ENCODE measurements at regions not wholly inside any gene's neighbourhood (a gene's known extent, or its start where the extent isn't known, plus 50 kb on each side); places are given as distances from the start of the nearest gene placed in this dataset.

- Histone ChIP-seq H3K27me3 (ENCODE audit: control insufficient read depth, insufficient read depth, low read length) (no peaks in the 10 kb centered on the region), H3K27ac (ENCODE audit: low read depth, low read length) (no peak overlapping the region), H3K9ac (ENCODE audit: low read depth, low read length) (no peak overlapping the region), H3K4me3 (ENCODE audit: low read depth, low read length) (no peak overlapping the region), H3K9me3 (ENCODE audit: control insufficient read depth, insufficient read depth, low read length) (no peaks in the 10 kb centered on the region), H3K4me1 (ENCODE audit: control insufficient read depth, insufficient read depth, low read length) (no peaks in the 10 kb centered on the region), H3K36me3 (ENCODE audit: control insufficient read depth, insufficient read depth, low read length) (no peaks in the 10 kb centered on the region)
Observed at GRCh38 chr2:238570926-238571325, 144.2 kb downstream of the ASB1 start.

- no peak overlapping the region for H3K9ac ChIP-seq (ENCODE audit: low read depth, low read length)
- H3K4me1 ChIP-seq (ENCODE audit: control insufficient read depth, insufficient read depth, low read length): no peaks in the 10 kb centered on the region
- H3K9me3 ChIP-seq (ENCODE audit: control insufficient read depth, insufficient read depth, low read length): no peaks in the 10 kb centered on the region
- H3K36me3 ChIP-seq (ENCODE audit: control insufficient read depth, insufficient read depth, low read length): no peaks in the 10 kb centered on the region
- H3K27ac ChIP-seq (ENCODE audit: low read depth, low read length): no peak overlapping the region
- no peaks in the 10 kb centered on the region for H3K27me3 ChIP-seq (ENCODE audit: control insufficient read depth, insufficient read depth, low read length)
- H3K4me3 ChIP-seq (ENCODE audit: low read depth, low read length): no peak overlapping the region
Observed at GRCh38 chr2:238571661-238572372, 145.1 kb downstream of the ASB1 start.

- Histone ChIP-seq H3K9ac (ENCODE audit: low read depth, low read length) (no peak overlapping the region), H3K36me3 (ENCODE audit: control insufficient read depth, insufficient read depth, low read length) (no peaks in the 10 kb centered on the region), H3K9me3 (ENCODE audit: control insufficient read depth, insufficient read depth, low read length) (no peaks in the 10 kb centered on the region), H3K27ac (ENCODE audit: low read depth, low read length) (no peak overlapping the region), H3K4me3 (ENCODE audit: low read depth, low read length) (no peak overlapping the region), H3K27me3 (ENCODE audit: control insufficient read depth, insufficient read depth, low read length) (no peaks in the 10 kb centered on the region), H3K4me1 (ENCODE audit: control insufficient read depth, insufficient read depth, low read length) (no peaks in the 10 kb centered on the region)
Observed at GRCh38 chr2:238573065-238573778, 146.5 kb downstream of the ASB1 start.

GRCh38 chr2:238573916-238574315 is 147.2 kb downstream of the ASB1 start:
- no peaks in the 10 kb centered on the region for H3K36me3 ChIP-seq (ENCODE audit: control insufficient read depth, insufficient read depth, low read length)
- H3K9ac ChIP-seq (ENCODE audit: low read depth, low read length): no peak overlapping the region
- H3K27ac ChIP-seq (ENCODE audit: low read depth, low read length): no peak overlapping the region
- no peaks in the 10 kb centered on the region for H3K27me3 ChIP-seq (ENCODE audit: control insufficient read depth, insufficient read depth, low read length)
- H3K9me3 ChIP-seq (ENCODE audit: control insufficient read depth, insufficient read depth, low read length): no peaks in the 10 kb centered on the region
- H3K4me3 ChIP-seq (ENCODE audit: low read depth, low read length): no peak overlapping the region
- no peaks in the 10 kb centered on the region for H3K4me1 ChIP-seq (ENCODE audit: control insufficient read depth, insufficient read depth, low read length)

- no peaks in the 10 kb centered on the region for H3K36me3 ChIP-seq (ENCODE audit: control insufficient read depth, insufficient read depth, low read length)
- no peaks in the 10 kb centered on the region for H3K27me3 ChIP-seq (ENCODE audit: control insufficient read depth, insufficient read depth, low read length)
- no peaks in the 10 kb centered on the region for H3K4me1 ChIP-seq (ENCODE audit: control insufficient read depth, insufficient read depth, low read length)
- H3K27ac ChIP-seq (ENCODE audit: low read depth, low read length): no peak overlapping the region
- no peak overlapping the region for H3K9ac ChIP-seq (ENCODE audit: low read depth, low read length)
- no peak overlapping the region for H3K4me3 ChIP-seq (ENCODE audit: low read depth, low read length)
- no peaks in the 10 kb centered on the region for H3K9me3 ChIP-seq (ENCODE audit: control insufficient read depth, insufficient read depth, low read length)
Observed at GRCh38 chr2:238574490-238575271, 148.0 kb downstream of the ASB1 start.

- no peak overlapping the region for H3K27ac ChIP-seq (ENCODE audit: low read depth, low read length)
- no peaks in the 10 kb centered on the region for H3K4me1 ChIP-seq (ENCODE audit: control insufficient read depth, insufficient read depth, low read length)
- no peaks in the 10 kb centered on the region for H3K27me3 ChIP-seq (ENCODE audit: control insufficient read depth, insufficient read depth, low read length)
- H3K9me3 ChIP-seq (ENCODE audit: control insufficient read depth, insufficient read depth, low read length): no peaks in the 10 kb centered on the region
- no peak overlapping the region for H3K4me3 ChIP-seq (ENCODE audit: low read depth, low read length)
- H3K9ac ChIP-seq (ENCODE audit: low read depth, low read length): no peak overlapping the region
- H3K36me3 ChIP-seq (ENCODE audit: control insufficient read depth, insufficient read depth, low read length): no peaks in the 10 kb centered on the region
Observed at GRCh38 chr2:238576674-238577073, 149.9 kb downstream of the ASB1 start.

- Histone ChIP-seq H3K9ac (ENCODE audit: low read depth, low read length) (no peak overlapping the region), H3K27ac (ENCODE audit: low read depth, low read length) (no peak overlapping the region), H3K27me3 (ENCODE audit: control insufficient read depth, insufficient read depth, low read length) (no peaks in the 10 kb centered on the region), H3K36me3 (ENCODE audit: control insufficient read depth, insufficient read depth, low read length) (no peaks in the 10 kb centered on the region), H3K9me3 (ENCODE audit: control insufficient read depth, insufficient read depth, low read length) (no peaks in the 10 kb centered on the region), H3K4me3 (ENCODE audit: low read depth, low read length) (no peak overlapping the region), H3K4me1 (ENCODE audit: control insufficient read depth, insufficient read depth, low read length) (no peaks in the 10 kb centered on the region)
Observed at GRCh38 chr2:238578256-238578655, 151.5 kb downstream of the ASB1 start.

GRCh38 chr2:238580486-238580885 is 153.8 kb downstream of the ASB1 start:
- Histone ChIP-seq H3K4me1 (ENCODE audit: control insufficient read depth, insufficient read depth, low read length) (no peaks in the 10 kb centered on the region), H3K9me3 (ENCODE audit: control insufficient read depth, insufficient read depth, low read length) (no peaks in the 10 kb centered on the region), H3K27me3 (ENCODE audit: control insufficient read depth, insufficient read depth, low read length) (no peaks in the 10 kb centered on the region)

GRCh38 chr2:238581126-238581525 is 154.4 kb downstream of the ASB1 start:
- no peaks in the 10 kb centered on the region for H3K4me1 ChIP-seq (ENCODE audit: control insufficient read depth, insufficient read depth, low read length)
- no peaks in the 10 kb centered on the region for H3K27me3 ChIP-seq (ENCODE audit: control insufficient read depth, insufficient read depth, low read length)
- H3K9ac ChIP-seq (ENCODE audit: low read depth, low read length): no peak overlapping the region
- H3K4me3 ChIP-seq (ENCODE audit: low read depth, low read length): no peak overlapping the region
- H3K36me3 ChIP-seq (ENCODE audit: control insufficient read depth, insufficient read depth, low read length): no peaks in the 10 kb centered on the region
- no peaks in the 10 kb centered on the region for H3K9me3 ChIP-seq (ENCODE audit: control insufficient read depth, insufficient read depth, low read length)
- H3K27ac ChIP-seq (ENCODE audit: low read depth, low read length): no peak overlapping the region

More at GRCh38 chr2:238580486-238580885, 153.8 kb downstream of the ASB1 start:
- H3K27ac ChIP-seq (ENCODE audit: low read depth, low read length): no peak overlapping the region
- no peak overlapping the region for H3K9ac ChIP-seq (ENCODE audit: low read depth, low read length)
- no peaks in the 10 kb centered on the region for H3K36me3 ChIP-seq (ENCODE audit: control insufficient read depth, insufficient read depth, low read length)
- no peak overlapping the region for H3K4me3 ChIP-seq (ENCODE audit: low read depth, low read length)

- Histone ChIP-seq H3K4me3 (ENCODE audit: low read depth, low read length) (no peak overlapping the region), H3K27me3 (ENCODE audit: control insufficient read depth, insufficient read depth, low read length) (no peaks in the 10 kb centered on the region), H3K27ac (ENCODE audit: low read depth, low read length) (no peak overlapping the region), H3K9ac (ENCODE audit: low read depth, low read length) (no peak overlapping the region), H3K4me1 (ENCODE audit: control insufficient read depth, insufficient read depth, low read length) (no peaks in the 10 kb centered on the region), H3K9me3 (ENCODE audit: control insufficient read depth, insufficient read depth, low read length) (no peaks in the 10 kb centered on the region), H3K36me3 (ENCODE audit: control insufficient read depth, insufficient read depth, low read length) (no peaks in the 10 kb centered on the region)
Observed at GRCh38 chr2:238582159-238582558, 155.4 kb downstream of the ASB1 start.

- H3K27ac ChIP-seq (ENCODE audit: low read depth, low read length): no peak overlapping the region
- H3K9ac ChIP-seq (ENCODE audit: low read depth, low read length): no peak overlapping the region
- no peaks in the 10 kb centered on the region for H3K9me3 ChIP-seq (ENCODE audit: control insufficient read depth, insufficient read depth, low read length)
- no peaks in the 10 kb centered on the region for H3K4me1 ChIP-seq (ENCODE audit: control insufficient read depth, insufficient read depth, low read length)
- no peaks in the 10 kb centered on the region for H3K27me3 ChIP-seq (ENCODE audit: control insufficient read depth, insufficient read depth, low read length)
- no peaks in the 10 kb centered on the region for H3K36me3 ChIP-seq (ENCODE audit: control insufficient read depth, insufficient read depth, low read length)
- no peak overlapping the region for H3K4me3 ChIP-seq (ENCODE audit: low read depth, low read length)
Observed at GRCh38 chr2:238584617-238585016, 157.9 kb downstream of the ASB1 start.

Data from HUES48 (cell line).